ENCODE measurements at regions not wholly inside any gene's neighbourhood (a gene's known extent, or its start where the extent isn't known, plus 50 kb on each side); places are given as distances from the start of the nearest gene placed in this dataset.

DNA sequence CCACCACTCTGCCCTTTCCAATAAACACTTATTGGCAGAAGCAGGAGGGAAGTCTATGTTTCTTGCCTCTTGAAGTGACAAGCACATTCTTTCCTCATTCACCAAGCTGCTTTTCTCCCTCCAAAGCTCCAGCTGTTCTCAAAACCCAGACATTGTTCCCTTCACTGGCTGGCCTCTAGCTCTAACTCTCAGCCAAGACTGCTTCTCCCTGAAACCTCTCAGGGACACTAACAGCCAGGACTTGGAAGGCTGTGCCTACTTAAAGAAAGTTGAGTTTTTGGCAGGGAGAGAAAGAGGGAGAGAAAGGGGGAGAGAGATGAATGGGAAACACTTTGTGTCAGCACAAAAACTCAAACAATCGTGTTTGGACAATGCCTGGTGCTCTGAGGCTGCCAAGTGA lies 99.5 kb downstream of the COX18 start:
- ATAC-seq (no peak), DNase-seq (no peak)
- Mint-ChIP-seq H3K27me3 (peaks cover 12% of the 10 kb centered on the region), H3K4me3 (no peak overlapping the region), H3K4me1 (peaks cover 5% of the 10 kb centered on the region), H3K36me3 (no peaks in the 10 kb centered on the region), H3K9me3 (ENCODE audit: low read depth) (no peaks in the 10 kb centered on the region), H3K27ac (no peak overlapping the region)
- CTCF ChIA-PET, result no interaction called here

DNA sequence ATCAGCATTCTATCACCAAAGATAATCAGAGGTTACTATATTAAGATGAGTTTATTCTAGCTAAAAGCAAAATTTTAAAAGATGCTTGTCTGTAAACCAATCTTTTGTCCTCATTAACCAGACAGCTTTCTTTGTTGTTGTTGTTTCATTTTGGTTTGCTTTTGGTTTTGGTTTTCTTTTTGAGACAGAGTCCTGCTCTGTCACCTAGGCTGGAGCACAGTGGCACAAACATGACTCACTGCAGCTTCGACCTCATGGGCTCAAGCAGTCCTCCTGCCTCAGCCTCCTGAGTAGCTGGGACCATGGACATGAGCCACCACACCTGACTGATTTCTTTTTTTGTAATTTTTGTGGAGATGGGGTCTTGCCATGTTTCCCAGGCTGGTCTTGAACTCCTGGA lies 102.9 kb downstream of the COX18 start:
- Mint-ChIP-seq H3K4me3 (no peak overlapping the region), H3K36me3 (peaks cover 2% of the 10 kb centered on the region), H3K9me3 (ENCODE audit: low read depth) (no peaks in the 10 kb centered on the region), H3K4me1 (peaks cover 3% of the 10 kb centered on the region), H3K27ac (no peak overlapping the region), H3K27me3 (peaks cover 9% of the 10 kb centered on the region)
- ATAC-seq (peak; percentile 69), DNase-seq (peak; percentile 55)
- CTCF ChIA-PET, result no interaction called here

DNA sequence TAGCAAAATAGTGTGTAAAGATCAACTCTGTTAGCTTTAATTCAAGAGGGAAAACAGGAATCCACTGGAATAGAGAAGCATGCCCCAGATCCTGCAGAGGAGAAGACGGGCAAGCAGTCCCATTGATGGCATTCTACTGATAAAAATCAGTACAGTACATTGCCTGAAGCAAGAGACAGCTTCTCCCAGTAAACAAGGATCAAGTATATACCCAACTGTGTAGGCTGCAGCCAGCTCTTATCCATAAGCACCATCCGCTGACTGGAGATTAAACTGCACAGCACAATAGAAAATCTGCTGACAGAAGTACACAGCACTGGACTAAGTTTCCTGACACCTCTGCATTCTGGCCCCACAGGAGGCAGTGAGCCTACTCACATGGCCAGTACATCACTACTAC lies 110.1 kb downstream of the COX18 start:
- no peaks in the 10 kb centered on the region for H3K4me1 Mint-ChIP-seq
- H3K27ac Mint-ChIP-seq, result no peak overlapping the region
- peaks cover 2% of the 10 kb centered on the region for H3K9me3 Mint-ChIP-seq (ENCODE audit: low read depth)
- CTCF ChIA-PET, result no interaction called here
- H3K27me3 Mint-ChIP-seq, result peaks cover 7% of the 10 kb centered on the region
- peaks cover 2% of the 10 kb centered on the region for H3K36me3 Mint-ChIP-seq
- H3K4me3 Mint-ChIP-seq, result no peak overlapping the region
- no peak for DNase-seq
- no peak for ATAC-seq

DNA sequence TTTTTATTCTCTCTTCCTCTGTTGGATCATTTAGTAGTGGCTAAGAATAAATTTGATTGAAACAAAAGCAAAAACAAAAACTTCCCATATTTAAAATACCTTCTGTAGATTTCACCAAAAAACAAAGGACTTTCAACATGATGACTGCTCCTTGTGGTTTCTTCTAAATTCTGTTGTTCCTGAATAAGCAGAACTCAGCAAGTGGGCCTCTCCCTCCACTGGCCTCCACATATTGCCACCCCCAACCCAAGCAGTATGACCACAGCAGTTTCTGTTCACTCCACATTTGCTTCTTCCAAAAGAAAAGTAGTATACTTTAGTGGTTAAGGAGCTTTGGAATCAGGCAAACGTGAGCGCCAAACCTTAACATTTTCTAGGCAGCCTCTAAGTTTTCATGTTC lies 114.7 kb downstream of the COX18 start:
- H3K4me1 Mint-ChIP-seq, result no peaks in the 10 kb centered on the region
- CTCF ChIA-PET, result no interaction called here
- peaks cover 5% of the 10 kb centered on the region for H3K27me3 Mint-ChIP-seq
- H3K4me3 Mint-ChIP-seq, result no peak overlapping the region
- no peaks in the 10 kb centered on the region for H3K36me3 Mint-ChIP-seq
- peaks cover 2% of the 10 kb centered on the region for H3K9me3 Mint-ChIP-seq (ENCODE audit: low read depth)
- no peak overlapping the region for H3K27ac Mint-ChIP-seq
- DNase-seq (no peak), ATAC-seq (no peak)

DNA sequence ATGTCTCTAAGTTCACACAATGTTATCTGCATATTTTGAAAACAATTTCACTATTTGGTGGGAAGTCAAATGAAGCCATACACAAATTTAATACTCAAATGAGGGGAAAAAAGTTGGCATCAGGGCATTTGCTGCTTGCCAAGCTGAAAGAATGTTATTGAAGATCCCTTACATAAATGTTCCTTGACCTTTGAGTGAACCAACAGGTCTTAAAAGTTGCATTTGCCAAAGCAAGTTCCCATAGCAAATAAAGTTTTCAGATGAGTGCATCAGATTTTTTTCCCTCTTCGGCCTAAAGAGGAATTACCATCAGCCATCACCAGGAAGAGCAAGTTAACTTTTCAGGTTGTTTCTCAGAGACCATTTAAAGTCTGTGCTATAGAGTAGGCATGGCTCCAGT lies 115.9 kb downstream of the COX18 start:
- no peaks in the 10 kb centered on the region for H3K4me1 Mint-ChIP-seq
- CTCF ChIA-PET, result no interaction called here
- H3K4me3 Mint-ChIP-seq, result no peak overlapping the region
- peaks cover 5% of the 10 kb centered on the region for H3K27me3 Mint-ChIP-seq
- H3K27ac Mint-ChIP-seq, result no peak overlapping the region
- ATAC-seq, result no peak
- no peaks in the 10 kb centered on the region for H3K36me3 Mint-ChIP-seq
- no peaks in the 10 kb centered on the region for H3K9me3 Mint-ChIP-seq (ENCODE audit: low read depth)
- no peak for DNase-seq

DNA sequence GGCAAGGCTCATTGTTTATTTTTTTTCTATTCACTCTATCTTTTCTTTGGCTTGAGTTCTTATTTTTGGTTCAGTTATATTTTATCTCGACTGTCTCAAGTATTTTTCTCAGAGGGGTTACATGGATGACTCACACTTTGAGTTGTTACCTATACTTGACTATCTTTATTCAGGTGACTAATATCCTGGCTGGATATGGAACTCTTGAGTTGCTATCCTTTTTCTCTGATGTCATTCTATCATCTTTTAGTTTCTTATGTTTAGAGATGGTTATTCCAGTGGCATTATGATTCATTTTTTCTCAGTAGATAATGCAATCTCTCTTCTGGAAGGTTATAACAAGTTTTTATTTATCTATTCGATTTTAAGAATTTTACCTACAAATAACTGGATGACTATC lies 117.9 kb downstream of the COX18 start:
- no peak for ATAC-seq
- no peaks in the 10 kb centered on the region for H3K36me3 Mint-ChIP-seq
- CTCF ChIA-PET, result no interaction called here
- peaks cover 8% of the 10 kb centered on the region for H3K27me3 Mint-ChIP-seq
- H3K9me3 Mint-ChIP-seq (ENCODE audit: low read depth), result no peaks in the 10 kb centered on the region
- H3K4me1 Mint-ChIP-seq, result no peaks in the 10 kb centered on the region
- H3K4me3 Mint-ChIP-seq, result no peak overlapping the region
- no peak for DNase-seq
- H3K27ac Mint-ChIP-seq, result no peak overlapping the region

DNA sequence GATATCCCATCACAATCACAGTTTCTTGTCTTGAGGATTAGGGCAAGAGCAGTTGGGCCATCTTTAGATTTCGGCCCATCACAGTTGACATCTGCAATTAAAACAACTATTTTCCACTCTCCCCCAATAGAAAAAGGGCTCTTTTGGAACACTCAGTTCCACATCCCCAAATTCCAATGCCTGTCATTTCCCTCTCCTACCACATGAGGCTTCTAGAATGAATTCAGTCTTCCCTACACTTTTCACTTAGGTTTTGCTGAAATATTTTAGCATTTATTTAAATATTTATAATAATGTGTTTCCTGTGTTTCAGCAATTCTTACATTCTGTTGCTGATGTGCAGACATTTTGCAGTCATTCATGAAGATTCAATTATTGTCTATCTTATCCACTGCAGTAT lies 118.4 kb downstream of the COX18 start:
- H3K4me1 Mint-ChIP-seq, result no peaks in the 10 kb centered on the region
- H3K27ac Mint-ChIP-seq, result no peak overlapping the region
- ATAC-seq (no peak), DNase-seq (no peak)
- CTCF ChIA-PET, result no interaction called here
- H3K4me3 Mint-ChIP-seq, result no peak overlapping the region
- no peaks in the 10 kb centered on the region for H3K36me3 Mint-ChIP-seq
- H3K9me3 Mint-ChIP-seq (ENCODE audit: low read depth), result no peaks in the 10 kb centered on the region
- H3K27me3 Mint-ChIP-seq, result peaks cover 8% of the 10 kb centered on the region

DNA sequence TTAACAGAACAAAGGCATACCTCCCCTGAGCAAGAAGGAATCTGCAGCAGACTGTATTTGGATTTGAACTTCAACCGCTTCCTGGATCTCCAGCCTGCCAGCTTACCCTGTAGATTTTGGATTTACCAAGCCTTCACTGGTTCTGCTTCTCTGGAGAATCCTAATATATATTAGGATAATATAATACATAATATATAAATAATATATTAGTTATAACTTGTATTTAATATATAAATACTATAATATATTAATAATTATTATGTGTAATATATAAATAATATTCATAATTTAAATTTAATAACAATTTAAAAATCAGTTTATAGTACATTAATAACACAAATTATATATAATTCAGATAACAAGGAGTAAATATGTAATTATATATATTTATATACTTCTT lies 121.4 kb downstream of the COX18 start:
- H3K36me3 Mint-ChIP-seq, result no peaks in the 10 kb centered on the region
- no peaks in the 10 kb centered on the region for H3K4me1 Mint-ChIP-seq
- no peak for DNase-seq
- CTCF ChIA-PET, result no interaction called here
- H3K4me3 Mint-ChIP-seq, result no peak overlapping the region
- H3K9me3 Mint-ChIP-seq (ENCODE audit: low read depth), result no peaks in the 10 kb centered on the region
- no peak overlapping the region for H3K27ac Mint-ChIP-seq
- no peak for ATAC-seq
- H3K27me3 Mint-ChIP-seq, result peaks cover 7% of the 10 kb centered on the region

DNA sequence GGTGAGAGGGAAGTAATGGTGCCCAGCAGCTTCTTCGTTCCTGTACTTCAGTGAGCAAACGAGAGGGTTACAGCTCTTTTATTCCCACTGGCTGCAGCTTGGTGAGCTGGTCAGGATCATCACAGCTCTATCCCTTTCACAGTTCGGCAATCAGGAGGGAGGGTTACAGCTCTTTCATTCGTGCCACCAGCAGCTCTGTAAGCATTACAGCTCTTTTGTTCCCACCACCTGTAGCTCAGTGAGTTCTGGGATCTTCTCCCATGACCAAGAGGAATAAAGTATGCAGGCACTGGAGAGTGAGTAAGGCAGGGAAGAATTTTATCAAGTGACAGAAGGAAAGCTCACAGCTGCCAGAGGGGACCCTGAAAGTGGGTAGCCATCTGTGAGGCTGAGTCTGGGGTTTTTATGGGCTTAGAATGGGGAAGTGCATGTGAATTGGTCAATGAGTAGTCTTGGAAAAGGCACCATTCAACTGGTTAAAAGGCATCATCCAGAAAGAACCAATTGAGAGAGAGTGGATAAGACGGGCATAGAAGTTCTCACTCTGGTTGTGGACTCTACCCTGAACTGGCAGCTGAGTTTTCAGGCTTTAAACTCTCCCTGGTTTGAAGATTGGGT lies 123.7 kb downstream of the COX18 start:
- H3K4me3 Mint-ChIP-seq, result no peak overlapping the region
- DNase-seq, result no peak
- ATAC-seq, result no peak
- H3K9me3 Mint-ChIP-seq (ENCODE audit: low read depth), result no peaks in the 10 kb centered on the region
- no peaks in the 10 kb centered on the region for H3K36me3 Mint-ChIP-seq
- no peaks in the 10 kb centered on the region for H3K4me1 Mint-ChIP-seq
- no peak overlapping the region for H3K27ac Mint-ChIP-seq
- CTCF ChIA-PET, result interaction anchor here (0.8 kb wide), 1 partner anchor 207 kb away, joined by 3 read pairs; no protein-coding TSS in a partner anchor
- peaks cover 7% of the 10 kb centered on the region for H3K27me3 Mint-ChIP-seq

DNA sequence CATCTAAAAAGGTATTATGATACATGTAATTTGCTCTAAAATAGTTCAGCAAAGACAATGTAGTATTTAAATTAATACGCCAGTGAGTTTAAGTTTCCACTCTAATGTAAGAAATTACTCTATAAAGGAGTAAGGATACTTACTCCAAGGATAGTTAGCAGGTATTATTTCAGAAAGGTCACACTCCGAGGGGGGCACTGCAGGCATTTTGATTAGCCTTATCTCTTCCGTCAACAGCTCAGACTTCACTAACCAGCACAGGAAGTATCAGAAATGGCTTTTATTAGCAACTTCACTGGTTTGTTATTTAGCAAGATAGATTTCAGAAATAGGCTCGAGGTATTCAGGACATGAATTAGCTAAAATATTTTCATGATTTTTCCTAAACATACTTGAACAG lies 127.0 kb downstream of the COX18 start:
- no peaks in the 10 kb centered on the region for H3K4me1 Mint-ChIP-seq
- peaks cover 7% of the 10 kb centered on the region for H3K27me3 Mint-ChIP-seq
- no peak overlapping the region for H3K4me3 Mint-ChIP-seq
- CTCF ChIA-PET, result no interaction called here
- H3K27ac Mint-ChIP-seq, result no peak overlapping the region
- no peaks in the 10 kb centered on the region for H3K9me3 Mint-ChIP-seq (ENCODE audit: low read depth)
- no peaks in the 10 kb centered on the region for H3K36me3 Mint-ChIP-seq
- ATAC-seq, result no peak
- no peak for DNase-seq

DNA sequence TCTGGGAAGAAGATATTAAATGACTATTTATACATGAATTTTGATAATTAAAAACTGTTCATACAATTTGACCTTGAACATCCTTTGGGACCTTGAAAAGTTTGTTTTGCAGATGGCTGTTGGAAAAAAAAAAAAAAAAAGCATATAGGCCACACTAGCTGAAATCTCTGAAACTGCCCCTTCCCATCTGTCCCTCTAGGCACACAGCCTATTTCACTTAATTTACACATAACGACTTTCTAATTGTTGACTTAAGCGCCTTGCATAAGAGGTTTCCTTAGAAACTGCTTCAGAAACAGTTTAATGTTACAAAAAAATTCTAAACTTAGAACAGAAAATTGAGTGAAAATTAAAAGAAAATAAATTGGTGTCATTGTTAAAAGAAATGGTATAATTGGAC lies 131.0 kb downstream of the COX18 start:
- no peak overlapping the region for H3K4me3 Mint-ChIP-seq
- no peak for ATAC-seq
- CTCF ChIA-PET, result interaction anchor here (0.7 kb wide), 1 partner anchor 11 kb away, joined by 3 read pairs; no protein-coding TSS in a partner anchor
- H3K9me3 Mint-ChIP-seq (ENCODE audit: low read depth), result peaks cover 2% of the 10 kb centered on the region
- no peak for DNase-seq
- H3K36me3 Mint-ChIP-seq, result no peaks in the 10 kb centered on the region
- no peak overlapping the region for H3K27ac Mint-ChIP-seq
- peaks cover 4% of the 10 kb centered on the region for H3K4me1 Mint-ChIP-seq
- H3K27me3 Mint-ChIP-seq, result no peaks in the 10 kb centered on the region

DNA sequence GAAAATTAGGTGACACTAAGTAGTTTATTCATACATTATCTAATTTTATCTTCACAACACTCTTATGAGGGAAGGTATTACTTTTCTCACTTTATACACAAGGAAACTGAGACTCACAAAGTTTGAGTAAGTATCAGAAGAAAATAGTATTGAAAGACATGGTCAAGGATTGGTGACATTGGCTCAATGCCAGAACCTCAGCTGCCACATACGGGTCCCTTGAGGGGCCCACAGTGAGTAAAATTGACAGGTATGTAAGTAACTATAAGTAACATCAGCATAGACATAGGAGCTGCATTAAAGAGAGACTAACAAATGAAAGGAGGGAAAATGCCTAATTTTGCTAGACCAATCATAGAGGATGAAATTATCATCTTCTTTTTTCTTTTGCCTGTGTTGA lies 134.1 kb downstream of the COX18 start:
- H3K4me1 Mint-ChIP-seq, result peaks cover 4% of the 10 kb centered on the region
- no peak overlapping the region for H3K4me3 Mint-ChIP-seq
- no peak overlapping the region for H3K27ac Mint-ChIP-seq
- no peak for ATAC-seq
- peaks cover 2% of the 10 kb centered on the region for H3K9me3 Mint-ChIP-seq (ENCODE audit: low read depth)
- CTCF ChIA-PET, result interaction anchor here (0.7 kb wide), 1 partner anchor 26 kb away, joined by 5 read pairs; no protein-coding TSS in a partner anchor
- DNase-seq, result no peak
- no peaks in the 10 kb centered on the region for H3K27me3 Mint-ChIP-seq
- no peaks in the 10 kb centered on the region for H3K36me3 Mint-ChIP-seq

DNA sequence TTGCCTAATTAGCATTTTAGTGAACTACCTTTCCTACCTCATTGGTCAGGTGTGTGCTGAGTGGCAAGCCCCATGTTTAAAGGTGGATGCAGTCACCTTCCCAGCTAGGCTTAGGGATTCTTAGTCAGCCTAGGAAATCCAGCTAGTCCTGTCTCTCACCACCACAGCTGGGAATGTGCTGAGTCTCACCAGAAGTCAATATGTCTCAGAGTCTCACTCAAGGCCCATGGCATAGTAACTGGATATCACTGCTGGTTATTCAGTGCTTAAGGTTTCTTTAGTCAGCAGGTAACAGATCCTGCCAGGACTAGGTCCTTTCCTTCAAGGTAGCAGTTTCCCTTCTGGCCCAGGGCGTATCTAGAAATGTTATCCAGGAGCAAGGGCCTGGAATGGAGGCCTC lies 136.5 kb downstream of the COX18 start:
- Mint-ChIP-seq H3K27ac (no peak overlapping the region), H3K4me1 (peaks cover 4% of the 10 kb centered on the region), H3K4me3 (no peak overlapping the region), H3K9me3 (ENCODE audit: low read depth) (peaks cover 2% of the 10 kb centered on the region), H3K36me3 (no peaks in the 10 kb centered on the region), H3K27me3 (no peaks in the 10 kb centered on the region)
- no peak for ATAC-seq
- DNase-seq, result no peak
- CTCF ChIA-PET, result no interaction called here

DNA sequence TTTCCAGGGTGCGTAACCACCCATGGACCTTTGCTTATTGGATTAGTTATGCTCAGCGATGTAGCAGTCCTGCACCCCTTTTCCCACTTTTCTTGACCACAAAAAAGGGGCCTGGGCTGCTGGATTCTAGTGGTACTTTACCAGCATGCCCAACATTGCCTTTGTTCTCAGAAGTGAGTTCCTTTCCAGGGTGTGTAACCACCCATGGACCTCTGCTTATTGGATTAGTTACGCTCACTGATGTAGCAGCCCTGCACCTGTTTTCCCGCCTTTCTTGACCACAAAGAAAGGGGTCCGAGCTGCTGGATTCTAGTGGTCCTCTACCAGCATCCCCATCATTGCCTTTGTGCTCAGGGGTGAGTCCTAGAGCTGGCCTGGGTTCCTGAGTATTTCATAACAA lies 138.2 kb downstream of the COX18 start:
- DNase-seq (no peak), ATAC-seq (no peak)
- H3K4me3 Mint-ChIP-seq, result no peak overlapping the region
- peaks cover 4% of the 10 kb centered on the region for H3K4me1 Mint-ChIP-seq
- H3K36me3 Mint-ChIP-seq, result no peaks in the 10 kb centered on the region
- no peaks in the 10 kb centered on the region for H3K27me3 Mint-ChIP-seq
- no peak overlapping the region for H3K27ac Mint-ChIP-seq
- H3K9me3 Mint-ChIP-seq (ENCODE audit: low read depth), result peaks cover 2% of the 10 kb centered on the region
- CTCF ChIA-PET, result no interaction called here

Measured in activated CD8-positive, alpha-beta memory T cell treated with anti-CD3 and anti-CD28 coated beads, Interleukin-2, amount 10 ng/mL, durations not matched to agents 7 days and 5 days (primary cell).